Immature natural killer cell (primary cell): ENCODE measurements at regions not wholly inside any gene's neighbourhood (a gene's known extent, or its start where the extent isn't known, plus 50 kb on each side); places are given as distances from the start of the nearest gene placed in this dataset.
"Not testable (repeated sequence)": the region's sequence is repeated elsewhere in the genome, so short reads cannot be mapped to it uniquely, and the experiment has no call there.

Experiments used
- DNase-seq, 3 donors: peaks; one replicate each; pipeline ENCODE4 v3.0.0; 2022; ENCODE audit warnings: mixed read lengths in 1 of 3
- H3K27ac Mint-ChIP-seq, 6 donors: one replicate each; pipeline ENCODE4 v1.8.0; 2020; ENCODE audit warnings: mixed read lengths in 6 of 6, mild to moderate bottlenecking in 5 of 6, inconsistent platforms in 4 of 6, moderate library complexity in 3 of 6
- H3K27me3 Mint-ChIP-seq, 3 donors: one replicate each; pipeline ENCODE4 v1.8.0; 2020 to 2021; ENCODE audit warnings: low read depth in 3 of 3, mild to moderate bottlenecking in 3 of 3, mixed read lengths in 3 of 3, moderate library complexity in 3 of 3, inconsistent platforms in 1 of 3
- H3K36me3 Mint-ChIP-seq, 3 donors: one replicate each; pipeline ENCODE4 v1.8.0; 2020; ENCODE audit warnings: mixed read lengths in 3 of 3, inconsistent platforms in 2 of 3, mild to moderate bottlenecking in 2 of 3
- H3K4me1 Mint-ChIP-seq, 2 donors: one replicate each; pipeline ENCODE4 v1.8.0; 2020; ENCODE audit warnings: inconsistent platforms in 2 of 2, mild to moderate bottlenecking in 2 of 2, mixed read lengths in 2 of 2, moderate library complexity in 1 of 2
- H3K4me3 Mint-ChIP-seq, 5 donors: one replicate each; pipeline ENCODE4 v1.8.0; 2020; ENCODE audit warnings: mild to moderate bottlenecking in 5 of 5, mixed read lengths in 5 of 5, inconsistent platforms in 3 of 5, moderate library complexity in 3 of 5
- H3K9me3 Mint-ChIP-seq, 6 donors: one replicate each; pipeline ENCODE4 v1.8.0; 2020; ENCODE audit warnings: mild to moderate bottlenecking in 6 of 6, mixed read lengths in 6 of 6, inconsistent platforms in 4 of 6, moderate library complexity in 3 of 6

DNA sequence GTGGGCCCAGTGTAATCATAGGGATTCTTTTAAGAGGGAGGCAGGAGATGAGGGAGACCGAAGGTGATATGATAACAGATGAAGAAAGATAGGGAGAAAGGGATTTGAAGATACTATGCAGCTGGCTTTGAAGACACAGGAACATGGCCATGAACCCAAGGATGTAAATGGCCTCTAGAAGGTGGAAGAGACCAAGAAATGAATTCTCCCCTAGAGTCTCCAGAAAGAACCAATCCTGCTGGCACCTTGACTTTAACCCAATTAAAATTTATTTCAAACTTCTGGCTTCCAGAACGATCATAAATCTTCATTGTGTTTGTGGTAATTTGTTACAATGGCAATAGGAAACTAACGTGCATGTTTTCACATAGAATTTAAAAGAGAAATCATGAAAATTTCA lies 95.0 kb upstream of the GORAB start:
- peaks cover 0 to 2% (median 0%) of the 10 kb centered on the region in 6 donors for H3K9me3 Mint-ChIP-seq
- peaks cover 2 to 5% (median 2%) of the 10 kb centered on the region in 3 donors for H3K27me3 Mint-ChIP-seq
- no peak overlapping the region for H3K27ac Mint-ChIP-seq
- no peaks in the 10 kb centered on the region for H3K36me3 Mint-ChIP-seq
- DNase-seq = no peak
- H3K4me3 Mint-ChIP-seq = no peak overlapping the region
- no peaks in the 10 kb centered on the region for H3K4me1 Mint-ChIP-seq

DNA sequence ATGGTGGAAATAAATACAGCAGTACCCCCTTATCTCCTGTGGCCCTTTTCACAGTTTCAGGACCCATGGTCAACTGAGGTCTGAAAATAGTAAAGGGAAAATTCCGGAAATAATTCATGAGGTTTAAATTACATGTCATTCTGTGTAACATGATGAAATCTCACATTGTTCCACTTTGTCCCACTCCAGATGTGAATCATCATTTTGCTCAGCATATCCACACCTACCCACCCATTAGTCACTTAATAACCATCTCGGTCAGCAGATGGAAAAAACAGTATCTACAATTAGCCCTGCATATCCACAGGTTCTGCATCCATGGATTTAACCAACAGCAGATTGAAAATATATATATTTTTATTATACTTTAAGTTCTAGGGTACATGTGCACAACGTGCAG lies 86.9 kb upstream of the GORAB start:
- no peaks in the 10 kb centered on the region for H3K36me3 Mint-ChIP-seq
- H3K4me1 Mint-ChIP-seq = no peaks in the 10 kb centered on the region
- DNase-seq = no peak
- H3K27ac Mint-ChIP-seq = no peak overlapping the region
- no peaks in the 10 kb centered on the region for H3K9me3 Mint-ChIP-seq
- H3K27me3 Mint-ChIP-seq = no peaks in the 10 kb centered on the region
- H3K4me3 Mint-ChIP-seq = no peak overlapping the region

DNA sequence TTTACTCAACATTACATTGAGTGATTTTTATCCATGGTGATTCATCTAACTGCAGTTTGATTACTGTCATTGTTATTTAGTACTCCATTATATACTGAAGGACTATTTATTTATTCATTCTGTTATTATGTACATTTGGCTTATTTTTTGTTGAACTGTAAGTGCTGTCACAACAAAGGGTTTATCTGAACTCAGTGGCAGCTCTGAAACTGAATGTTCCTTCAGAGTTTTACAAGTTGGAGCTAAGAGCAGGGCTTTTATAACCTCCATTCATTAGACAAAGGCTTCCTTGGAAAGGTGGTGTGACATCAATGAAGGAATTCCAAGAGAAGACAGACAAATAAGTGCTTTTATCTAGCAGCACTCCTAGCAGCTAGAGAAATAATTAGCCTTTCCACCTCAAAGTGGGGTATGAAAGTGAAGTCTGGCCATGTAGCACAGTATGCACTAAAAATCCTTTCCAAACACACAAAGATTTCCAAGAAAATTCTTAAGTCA lies 83.3 kb upstream of the GORAB start:
- DNase-seq = no peak
- no peaks in the 10 kb centered on the region for H3K27me3 Mint-ChIP-seq
- no peaks in the 10 kb centered on the region for H3K36me3 Mint-ChIP-seq
- H3K4me1 Mint-ChIP-seq = no peaks in the 10 kb centered on the region
- H3K4me3 Mint-ChIP-seq = no peak overlapping the region
- no peak overlapping the region for H3K27ac Mint-ChIP-seq
- peaks cover 0 to 5% (median 0%) of the 10 kb centered on the region in 6 donors for H3K9me3 Mint-ChIP-seq

DNA sequence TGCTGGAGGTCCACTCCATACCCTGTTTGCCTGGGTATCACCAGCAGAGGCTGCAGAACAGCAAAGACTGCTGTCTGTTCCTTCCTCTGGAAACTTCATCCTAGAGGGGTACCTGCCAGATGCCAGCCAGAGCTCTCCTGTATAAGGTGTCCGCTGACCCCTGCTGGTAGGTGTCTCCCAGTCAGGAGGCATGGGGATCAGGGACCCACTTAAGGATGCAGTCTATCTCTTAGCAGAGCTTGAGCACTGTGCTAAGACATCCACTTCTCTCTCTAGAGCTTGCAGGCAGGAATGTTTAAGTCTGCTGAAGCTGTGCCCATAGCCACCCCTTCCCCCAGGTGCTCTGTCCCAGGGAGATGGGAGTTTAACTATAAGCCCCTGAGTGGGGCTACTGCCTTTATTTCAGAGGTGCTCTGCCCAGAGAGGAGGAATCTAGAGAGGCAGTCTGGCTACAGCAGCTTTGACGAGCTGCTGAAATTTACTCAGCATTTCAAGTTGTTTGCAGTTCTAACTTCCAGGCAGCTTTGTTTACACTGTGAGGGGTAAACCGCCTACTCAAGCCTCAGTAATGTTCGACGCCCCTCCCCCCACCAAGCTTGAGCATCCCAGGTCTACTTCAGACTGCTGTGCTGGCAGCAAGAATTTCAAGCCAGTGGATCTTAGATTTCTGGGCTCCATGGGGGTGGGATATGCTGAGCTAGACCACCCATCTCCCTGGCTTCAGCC lies 74.5 kb upstream of the GORAB start:
- H3K4me3 Mint-ChIP-seq = not testable (repeated sequence)

DNA sequence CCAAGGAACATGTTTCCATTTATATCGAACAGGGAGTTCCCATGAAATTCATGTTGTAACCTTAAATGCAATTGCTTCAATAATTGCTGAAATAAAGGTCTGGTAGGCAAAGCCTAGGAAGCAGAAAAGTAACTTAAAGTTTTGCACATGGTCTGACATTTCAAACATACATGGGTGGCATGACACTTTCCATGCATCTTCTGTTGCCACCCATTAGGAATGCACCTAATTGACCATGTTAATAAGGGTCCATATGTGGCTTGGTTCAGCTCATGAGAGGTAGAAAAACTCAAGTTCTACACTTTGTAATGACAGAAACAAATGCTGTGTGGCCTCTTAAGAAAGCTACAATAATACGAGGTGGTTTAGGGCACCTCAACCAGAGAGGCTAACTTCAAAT lies 72.0 kb upstream of the GORAB start:
- H3K27me3 Mint-ChIP-seq = peaks cover 0 to 6% (median 0%) of the 10 kb centered on the region in 3 donors
- no peak overlapping the region for H3K4me3 Mint-ChIP-seq
- no peak for DNase-seq
- H3K4me1 Mint-ChIP-seq = no peaks in the 10 kb centered on the region
- no peak overlapping the region for H3K27ac Mint-ChIP-seq
- H3K9me3 Mint-ChIP-seq = peaks cover 0 to 6% (median 2%) of the 10 kb centered on the region in 6 donors
- H3K36me3 Mint-ChIP-seq = no peaks in the 10 kb centered on the region

More for the DNA sequence above, 74.5 kb upstream of the GORAB start:
- not testable (repeated sequence) for H3K36me3 Mint-ChIP-seq, H3K27ac Mint-ChIP-seq, H3K9me3 Mint-ChIP-seq, DNase-seq, H3K4me1 Mint-ChIP-seq, H3K27me3 Mint-ChIP-seq

DNA sequence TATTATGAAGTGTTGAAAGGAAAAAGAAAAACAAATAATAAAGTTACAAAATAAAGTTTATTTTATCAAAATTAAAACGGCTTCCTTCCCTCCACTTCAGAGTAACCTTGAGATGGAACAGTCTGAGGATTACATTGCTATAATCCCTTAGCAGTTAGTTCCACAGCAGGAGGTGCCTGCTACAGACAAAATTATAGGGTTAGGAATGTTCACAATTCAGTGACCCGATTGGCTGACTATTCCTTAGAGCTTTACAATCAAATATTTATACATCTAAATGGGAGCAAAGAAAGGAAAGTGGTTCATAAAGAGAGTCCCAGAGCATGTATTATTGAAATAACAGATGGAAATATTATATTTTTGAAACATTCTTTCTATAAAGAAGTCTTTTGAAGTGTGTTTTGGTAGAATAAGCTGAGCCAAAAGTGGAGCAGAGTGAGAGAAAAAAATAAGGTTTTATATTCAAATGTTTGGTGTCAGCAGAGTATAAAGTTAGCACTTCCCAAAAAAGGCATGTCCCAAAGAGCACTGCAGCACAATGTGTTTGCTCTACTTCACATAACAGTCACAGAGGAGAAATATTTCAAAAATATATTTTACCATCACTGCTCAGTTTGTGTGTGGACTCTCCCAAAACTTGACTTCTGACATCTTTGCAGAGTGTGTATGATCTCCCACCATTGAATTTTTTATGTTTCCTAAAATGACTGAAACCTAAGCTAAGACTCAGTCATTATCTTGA lies 71.4 kb upstream of the GORAB start:
- Mint-ChIP-seq H3K4me1 (no peaks in the 10 kb centered on the region), H3K27me3 (peaks cover 0 to 6% (median 0%) of the 10 kb centered on the region in 3 donors), H3K9me3 (peaks cover 0 to 6% (median 2%) of the 10 kb centered on the region in 6 donors), H3K4me3 (no peak overlapping the region), H3K27ac (no peak overlapping the region), H3K36me3 (no peaks in the 10 kb centered on the region)
- no peak for DNase-seq

DNA sequence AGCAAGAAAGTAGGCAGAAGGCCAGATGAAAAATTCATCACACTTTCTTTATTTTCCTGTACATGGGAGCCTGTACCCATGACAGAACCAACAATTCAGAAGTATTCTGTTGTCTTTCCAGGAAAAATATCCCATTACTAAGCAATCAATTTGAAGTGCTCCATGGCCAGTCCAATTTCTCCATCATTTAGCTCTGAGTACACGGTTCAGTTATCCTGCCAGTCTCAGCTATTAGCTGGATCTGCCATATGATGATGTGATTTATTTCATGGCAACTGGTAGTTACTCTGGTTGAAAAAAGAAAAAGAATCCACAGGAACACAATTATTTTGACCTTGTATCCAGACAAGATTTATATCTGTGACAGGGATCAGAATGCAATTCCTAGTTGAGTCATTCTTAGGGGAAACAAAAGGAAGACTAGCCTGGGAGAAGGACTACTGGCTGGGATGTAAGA lies 70.6 kb upstream of the GORAB start:
- H3K9me3 Mint-ChIP-seq = peaks cover 0 to 6% (median 2%) of the 10 kb centered on the region in 6 donors
- no peak overlapping the region for H3K27ac Mint-ChIP-seq
- peaks cover 0 to 9% (median 0%) of the 10 kb centered on the region in 3 donors for H3K27me3 Mint-ChIP-seq
- DNase-seq = no peak
- no peak overlapping the region for H3K4me3 Mint-ChIP-seq
- H3K4me1 Mint-ChIP-seq = no peaks in the 10 kb centered on the region
- H3K36me3 Mint-ChIP-seq = no peaks in the 10 kb centered on the region

DNA sequence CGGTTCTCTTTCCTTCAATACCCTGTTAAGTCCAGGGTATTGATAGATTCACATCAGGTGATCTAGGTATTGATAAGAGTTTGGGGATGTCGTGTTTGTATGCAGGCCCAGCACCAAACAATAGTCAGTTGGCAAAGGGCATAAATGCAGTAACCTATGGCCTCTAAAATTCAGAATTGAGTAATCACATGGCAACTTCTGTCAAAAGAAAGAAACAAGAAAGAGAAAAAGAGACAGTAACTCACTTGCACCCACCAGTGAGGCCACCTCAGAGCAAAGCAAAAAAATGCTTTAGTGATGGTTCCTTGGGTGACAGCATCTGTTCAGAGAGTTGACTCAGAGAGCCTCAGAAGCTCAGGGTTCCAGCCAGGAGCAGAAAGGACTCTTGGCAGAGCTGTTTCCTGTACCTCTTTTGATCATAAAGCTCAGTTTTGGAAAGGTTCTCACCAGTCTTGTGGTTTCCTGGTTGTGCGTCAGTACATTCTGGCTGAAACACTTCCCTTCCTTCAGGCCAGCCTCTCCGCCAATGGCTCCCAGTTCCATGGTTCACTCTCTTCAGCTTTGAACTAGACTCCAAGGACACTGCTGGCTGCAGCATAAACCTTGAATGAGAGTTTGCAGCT lies 70.1 kb upstream of the GORAB start:
- H3K9me3 Mint-ChIP-seq = peaks cover 0 to 9% (median 3%) of the 10 kb centered on the region in 6 donors
- no peak for DNase-seq
- H3K4me3 Mint-ChIP-seq = no peak overlapping the region
- H3K27me3 Mint-ChIP-seq = peaks cover 0 to 7% (median 0%) of the 10 kb centered on the region in 3 donors
- no peaks in the 10 kb centered on the region for H3K4me1 Mint-ChIP-seq
- no peak overlapping the region for H3K27ac Mint-ChIP-seq
- H3K36me3 Mint-ChIP-seq = no peaks in the 10 kb centered on the region

DNA sequence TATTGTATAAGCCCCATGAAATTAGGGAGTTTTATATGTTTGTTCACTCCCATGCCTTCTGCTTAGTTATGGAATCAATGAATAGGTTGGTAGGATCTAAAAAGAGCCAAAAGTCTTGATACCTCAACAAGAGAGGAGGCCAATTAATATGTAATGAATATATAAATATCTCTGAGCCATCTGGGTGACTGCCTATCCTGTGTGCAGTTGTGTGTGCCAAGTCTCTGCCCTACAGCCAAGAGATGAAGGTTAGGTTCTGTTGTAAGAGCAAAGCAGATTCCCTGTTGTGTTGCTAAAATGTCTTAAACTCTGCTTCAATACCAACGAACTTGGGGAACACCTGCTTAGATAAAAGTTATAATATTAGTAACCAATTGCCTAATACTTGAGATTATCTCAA lies 61.8 kb upstream of the GORAB start:
- peaks cover 2 to 8% (median 3%) of the 10 kb centered on the region in 3 donors for H3K27me3 Mint-ChIP-seq
- no peaks in the 10 kb centered on the region for H3K4me1 Mint-ChIP-seq
- H3K36me3 Mint-ChIP-seq = no peaks in the 10 kb centered on the region
- H3K4me3 Mint-ChIP-seq = no peak overlapping the region
- no peak for DNase-seq
- no peak overlapping the region for H3K27ac Mint-ChIP-seq
- H3K9me3 Mint-ChIP-seq = peaks cover 0 to 5% (median 2%) of the 10 kb centered on the region in 6 donors

DNA sequence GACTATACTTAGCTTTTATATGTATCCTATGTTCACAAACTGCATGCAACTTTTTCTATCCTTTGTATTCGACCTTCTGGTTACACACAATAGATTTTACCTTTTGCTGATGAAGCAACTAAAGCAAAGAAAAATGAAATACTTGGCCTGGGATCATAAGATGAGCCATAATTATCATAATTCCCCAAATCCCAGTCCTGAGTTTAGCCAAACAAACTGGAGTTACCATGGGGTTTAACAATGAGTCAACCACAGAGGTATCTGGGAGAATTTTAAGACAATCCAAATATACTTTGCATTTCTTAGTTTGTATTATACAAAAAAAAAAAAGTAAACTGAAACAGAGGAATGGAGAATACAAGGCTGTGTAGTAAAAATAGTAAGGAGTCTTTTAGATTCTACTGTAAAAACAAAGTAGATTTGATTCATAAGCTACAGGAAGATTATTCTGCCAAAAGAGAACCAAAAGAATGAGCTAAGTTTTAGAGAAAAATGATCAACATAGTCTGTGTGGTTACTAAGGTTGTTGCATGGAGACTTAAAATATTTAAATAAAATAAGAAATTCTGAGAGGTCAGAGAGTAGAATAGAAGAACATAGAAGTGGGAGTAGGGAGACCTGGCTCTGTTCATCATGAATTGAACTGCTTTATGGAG lies 60.4 kb upstream of the GORAB start:
- DNase-seq = no peak
- H3K36me3 Mint-ChIP-seq = no peaks in the 10 kb centered on the region
- H3K4me1 Mint-ChIP-seq = no peaks in the 10 kb centered on the region
- no peak overlapping the region for H3K27ac Mint-ChIP-seq
- no peak overlapping the region for H3K4me3 Mint-ChIP-seq
- peaks cover 0 to 5% (median under 1%) of the 10 kb centered on the region in 6 donors for H3K9me3 Mint-ChIP-seq
- peaks cover 2 to 5% (median 3%) of the 10 kb centered on the region in 3 donors for H3K27me3 Mint-ChIP-seq

DNA sequence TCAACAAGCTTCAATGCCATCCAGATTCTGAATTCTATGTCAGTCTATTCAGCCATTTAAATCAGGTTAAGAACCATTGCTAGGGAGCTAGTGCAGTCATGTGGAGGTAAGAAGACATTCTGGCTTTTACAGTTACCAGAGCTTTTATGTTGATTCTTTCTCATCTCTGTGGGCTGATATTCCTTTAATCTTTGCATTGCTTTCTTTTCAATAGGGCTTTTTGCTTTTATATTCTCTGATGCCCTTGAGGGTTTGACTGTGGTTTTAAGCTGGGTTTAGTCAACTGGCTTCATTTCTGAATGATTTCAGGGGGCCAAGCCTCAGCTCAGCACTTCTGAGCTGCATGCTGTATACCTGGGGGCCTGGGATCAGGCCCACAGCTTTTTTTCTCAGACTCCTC lies 51.0 kb upstream of the GORAB start:
- no peaks in the 10 kb centered on the region for H3K4me1 Mint-ChIP-seq
- peaks cover 0 to 3% (median 1%) of the 10 kb centered on the region in 3 donors for H3K27me3 Mint-ChIP-seq
- H3K27ac Mint-ChIP-seq = no peak overlapping the region
- DNase-seq = no peak
- H3K4me3 Mint-ChIP-seq = no peak overlapping the region
- no peaks in the 10 kb centered on the region for H3K9me3 Mint-ChIP-seq
- no peaks in the 10 kb centered on the region for H3K36me3 Mint-ChIP-seq
